ENCODE measurements at regions not wholly inside any gene's neighbourhood (a gene's known extent, or its start where the extent isn't known, plus 50 kb on each side); places are given as distances from the start of the nearest gene placed in this dataset.

GRCh38 chr14:53430870-53431269, 277.7 kb upstream of the DDHD1 start:
- Mint-ChIP-seq H3K4me3 (no peak overlapping the region), H3K27ac (no peak overlapping the region), H3K9me3 (no peaks in the 10 kb centered on the region), H3K27me3 (no peaks in the 10 kb centered on the region), H3K36me3 (no peaks in the 10 kb centered on the region), H3K4me1 (ENCODE audit: unreplicated experiment) (no peaks in the 10 kb centered on the region)
- no peak for TF ChIP-seq CTCF (conservative IDR thresholded peaks at IDR 0.05)
- DNase-seq (ENCODE audit: extremely low spot score, unreplicated experiment) = no peak

- no peaks in the 10 kb centered on the region for H3K4me1 Mint-ChIP-seq (ENCODE audit: unreplicated experiment)
- no peaks in the 10 kb centered on the region for H3K27me3 Mint-ChIP-seq
- H3K36me3 Mint-ChIP-seq = no peaks in the 10 kb centered on the region
- H3K27ac Mint-ChIP-seq = no peak overlapping the region
- H3K9me3 Mint-ChIP-seq = peaks cover 5% of the 10 kb centered on the region
- no peak for DNase-seq (ENCODE audit: extremely low spot score, unreplicated experiment)
- peak; percentile 69 for TF ChIP-seq CTCF (conservative IDR thresholded peaks at IDR 0.05)
- no peak overlapping the region for H3K4me3 Mint-ChIP-seq
Measured at GRCh38 chr14:53412819-53413675, 259.9 kb upstream of the DDHD1 start.

- Mint-ChIP-seq H3K4me3 (no peak overlapping the region), H3K9me3 (no peaks in the 10 kb centered on the region), H3K4me1 (ENCODE audit: unreplicated experiment) (no peaks in the 10 kb centered on the region), H3K36me3 (no peaks in the 10 kb centered on the region), H3K27me3 (no peaks in the 10 kb centered on the region), H3K27ac (no peak overlapping the region)
- no peak for DNase-seq (ENCODE audit: extremely low spot score, unreplicated experiment)
- no peak for TF ChIP-seq CTCF (conservative IDR thresholded peaks at IDR 0.05)
Measured at GRCh38 chr14:53411125-53411524, 258.0 kb upstream of the DDHD1 start.

- Mint-ChIP-seq H3K4me1 (ENCODE audit: unreplicated experiment) (no peaks in the 10 kb centered on the region), H3K4me3 (no peak overlapping the region), H3K36me3 (no peaks in the 10 kb centered on the region), H3K27ac (no peak overlapping the region), H3K27me3 (no peaks in the 10 kb centered on the region), H3K9me3 (no peaks in the 10 kb centered on the region)
- DNase-seq (ENCODE audit: extremely low spot score, unreplicated experiment) = no peak
- TF ChIP-seq CTCF (conservative IDR thresholded peaks at IDR 0.05) = no peak
Measured at GRCh38 chr14:53409969-53410368, 256.8 kb upstream of the DDHD1 start.

GRCh38 chr14:53409289-53409688, 256.2 kb upstream of the DDHD1 start:
- Mint-ChIP-seq H3K9me3 (no peaks in the 10 kb centered on the region), H3K27me3 (no peaks in the 10 kb centered on the region), H3K27ac (no peak overlapping the region), H3K36me3 (no peaks in the 10 kb centered on the region), H3K4me1 (ENCODE audit: unreplicated experiment) (no peaks in the 10 kb centered on the region), H3K4me3 (no peak overlapping the region)
- no peak for TF ChIP-seq CTCF (conservative IDR thresholded peaks at IDR 0.05)
- DNase-seq (ENCODE audit: extremely low spot score, unreplicated experiment) = no peak
